Astrocyte (in vitro differentiated cells and primary cell): ENCODE measurements at regions not wholly inside any gene's neighbourhood (a gene's known extent, or its start where the extent isn't known, plus 50 kb on each side); places are given as distances from the start of the nearest gene placed in this dataset.

Experiments
- CTCF ChIP-seq: IDR thresholded peaks from 2 replicates; pipeline ENCODE4 v1.5.1; 2011; ENCODE audit warnings: low read depth, mild to moderate bottlenecking, inconsistent platforms, low read length, moderate library complexity; ENCODE audit not compliant: insufficient read depth
- EZH2 ChIP-seq: IDR thresholded peaks from 2 replicates; pipeline ENCODE4 v1.6.1; 2012; ENCODE audit warnings: mild to moderate bottlenecking, low read length, inconsistent platforms; ENCODE audit not compliant: insufficient read depth

DNA sequence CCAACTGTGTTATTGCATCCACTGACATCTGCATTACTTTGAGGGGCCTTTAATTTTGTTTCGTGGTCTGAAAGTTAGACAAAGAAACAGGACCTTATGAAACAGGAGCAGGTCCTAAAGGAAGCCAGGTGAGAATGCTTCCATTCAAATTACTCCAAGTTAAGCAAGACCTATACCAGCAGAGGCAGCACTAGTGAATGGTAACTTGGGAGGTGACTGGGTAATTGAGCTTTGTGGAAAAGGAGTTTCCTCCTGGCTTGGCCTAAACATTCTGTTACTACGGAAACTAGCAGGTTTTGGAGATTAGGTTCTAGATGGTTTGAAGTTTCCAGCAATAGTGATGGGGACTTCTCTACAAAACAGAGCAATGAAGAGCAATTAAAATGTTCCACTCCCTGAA lies 173.5 kb downstream of the NKX6-1 start:
- TF ChIP-seq EZH2 (no peak), CTCF (no peak)
